K562 (cell line): ENCODE measurements at regions not wholly inside any gene's neighbourhood (a gene's known extent, or its start where the extent isn't known, plus 50 kb on each side); places are given as distances from the start of the nearest gene placed in this dataset.
A peak's percentile ranks its signal among the peaks of the same experiment; 100 is the strongest.

Source experiments
- ATAC-seq: fragments of 200-7000 bp; cut with Tn5 transposase; 3 replicates; pipeline ENCODE4 v1.9.1; 2020; ENCODE audit warnings: moderate library complexity
- BruUV-seq: library from RNA; stranded (reverse); fragments of 400-500 nt; replicated peaks from 2 replicates; lab custom pipeline; 2021; lab: Mats Ljungman, UMichigan
- CTCF ChIA-PET: fragments of 300-600 bp; formaldehyde crosslinking; extraction: SDS; loops from one replicate; lab custom pipeline; 2021; ENCODE audit warnings: low intra/inter-chr PET ratio; lab: Yijun Ruan, JAX
- POLR2A ChIA-PET: fragments of 300-600, 350-650 bp; sonication (Branson Sonifier 250); formaldehyde crosslinking; extraction: SDS; loops from one replicate; lab custom pipeline; 2021; ENCODE audit warnings: antibody characterized with exemption, inconsistent platforms; lab: Yijun Ruan, JAX
- DNase-seq, 4 experiments: peaks; one replicate each; pipeline versions ENCODE4 v3.0.0 to v3.0.0-alpha.2; 2011 to 2018; ENCODE audit warnings: low spot score in 3 of 4, mixed read lengths in 3 of 4; ENCODE audit errors: extremely low read depth in 1 of 4
- FAIRE-seq: peaks from 2 replicates; lab custom pipeline; 2011; peaks lifted over from hg19 to GRCh38; lab: Jason Lieb, UNC
- H2AFZ ChIP-seq: 2 replicates; pipeline ENCODE4 v1.6.0; 2011; ENCODE audit warnings: low read depth, low read length, control low read depth, inconsistent platforms
- H3K27ac ChIP-seq: fragments of 200-600 bp; 3 replicates; pipeline ENCODE4 v1.8.0; 2011; ENCODE audit warnings: low read depth, mild to moderate bottlenecking, control low read depth, inconsistent platforms, low read length, moderate library complexity, mixed read lengths; ENCODE audit errors: extremely low read depth
- H3K27me3 ChIP-seq, 2 experiments: fragments of 300-600 bp in 1 of 2; 2 replicates in 1 of 2; 3 replicates in 1 of 2; pipeline versions ENCODE4 v1.6.0 to v1.8.0; 2011; ENCODE audit warnings: inconsistent platforms in 2 of 2, low read length in 2 of 2, mild to moderate bottlenecking in 1 of 2, mixed read lengths in 1 of 2, moderate library complexity in 1 of 2; ENCODE audit not compliant: control insufficient read depth in 2 of 2, insufficient read depth in 2 of 2
- H3K36me3 ChIP-seq: fragments of 300-600 bp; 3 replicates; pipeline ENCODE4 v1.8.0; 2011; ENCODE audit warnings: mild to moderate bottlenecking, low read length, inconsistent platforms; ENCODE audit not compliant: control insufficient read depth, insufficient read depth
- H3K4me1 ChIP-seq, 2 experiments: fragments of 200-600 bp in 1 of 2; replicated peaks in 1 of 2; 2 replicates in 1 of 2; 3 replicates in 1 of 2; pipeline versions ENCODE4 v1.5.1 to v1.8.0; 2011; ENCODE audit warnings: inconsistent platforms in 2 of 2, low read length in 2 of 2, mild to moderate bottlenecking in 1 of 2, mixed read lengths in 1 of 2, moderate library complexity in 1 of 2; ENCODE audit not compliant: control insufficient read depth in 2 of 2, insufficient read depth in 2 of 2
- H3K4me2 ChIP-seq: 2 replicates; pipeline ENCODE4 v1.6.1; 2011; ENCODE audit warnings: low read length, control low read depth, inconsistent platforms, mixed read lengths; ENCODE audit not compliant: insufficient read depth
- H3K4me3 ChIP-seq: fragments of 200-600 bp; sonication (generic), shearing (Covaris generic); 2 replicates; pipeline ENCODE4 v1.5.1; 2016; ENCODE audit warnings: control low read depth, inconsistent platforms
- H3K79me2 ChIP-seq: fragments of 200-600 bp; 3 replicates; pipeline ENCODE4 v1.8.0; 2011; ENCODE audit warnings: low read length, inconsistent platforms; ENCODE audit not compliant: control insufficient read depth, insufficient read depth
- H3K9ac ChIP-seq, 2 experiments: 2 replicates each; pipeline versions ENCODE4 v1.6.0 to v1.6.1; 2011; ENCODE audit warnings: low read depth in 2 of 2, low read length in 2 of 2, control low read depth in 1 of 2, inconsistent platforms in 1 of 2, mild to moderate bottlenecking in 1 of 2, mixed read lengths in 1 of 2; ENCODE audit not compliant: insufficient read depth in 1 of 2
- H3K9me1 ChIP-seq: one replicate; pipeline ENCODE4 v1.6.0; 2011; ENCODE audit warnings: inconsistent platforms, mild to moderate bottlenecking, low read length, moderate library complexity; ENCODE audit not compliant: control insufficient read depth, insufficient read depth
- H3K9me3 ChIP-seq: replicated peaks from 2 replicates; pipeline ENCODE4 v1.5.1; 2011; ENCODE audit warnings: low read depth, low read length, inconsistent platforms; ENCODE audit not compliant: control insufficient read depth, insufficient read depth
- H4K20me1 ChIP-seq: replicated peaks from 2 replicates; pipeline ENCODE4 v1.6.1; 2011; ENCODE audit warnings: low read length, inconsistent platforms, mixed read lengths; ENCODE audit not compliant: control insufficient read depth, insufficient read depth
- BHLHE40 ChIP-seq: IDR thresholded peaks from 2 replicates; pipeline ENCODE4 v1.6.1; 2011; ENCODE audit warnings: low read length, improper control_type of control experiment
- CAMTA2 ChIP-seq: fragments of 250-450 bp; sonication (Bioruptor Pico); conservative IDR thresholded peaks from 2 replicates; pipeline ENCODE4 v1.5.1; 2022
- JUND ChIP-seq, 2 experiments: IDR thresholded peaks; 2 replicates in 1 of 2; 3 replicates in 1 of 2; pipeline ENCODE4 v1.6.1; 2011; ENCODE audit warnings: borderline replicate concordance in 2 of 2, low read depth in 2 of 2, low read length in 2 of 2, improper control_type of control experiment in 1 of 2, missing biosample characterization in 1 of 2, missing genetic modification characterization in 1 of 2, missing genetic modification reagents in 1 of 2
- MEIS2 ChIP-seq: fragments of 450-650 bp; IDR thresholded peaks from 2 replicates; pipeline ENCODE4 v1.6.1; 2014; ENCODE audit warnings: mild to moderate bottlenecking; ENCODE audit not compliant: partially characterized antibody
- ZNF165 ChIP-seq: fragments of 250-450 bp; sonication (Bioruptor Pico); IDR thresholded peaks from 2 replicates; pipeline ENCODE4 v1.4.0; 2020; ENCODE audit warnings: borderline replicate concordance
- ZNF79 ChIP-seq: fragments of 250-450 bp; sonication (Bioruptor Pico); IDR thresholded peaks from 2 replicates; pipeline ENCODE4 v1.4.0; 2020; ENCODE audit warnings: low read depth, mild to moderate bottlenecking, moderate library complexity
- WGBS: fragments of 100-300 bp; shearing (Covaris generic); methylation state at CpG from one replicate; pipeline ENCODE4 v1.1.6; 2016; ENCODE audit warnings: low coverage, mixed read lengths; ENCODE audit not compliant: insufficient coverage; ENCODE audit errors: missing lambda C conversion rate; 5-methylcytosine and 5-hydroxymethylcytosine counted together
- in situ Hi-C: fragments of 300-500 bp; cut with MboI; formaldehyde crosslinking; loops from 4 replicates; pipeline ENCODE4 v1.15.0; 2018; ENCODE audit warnings: inconsistent platforms, mixed read lengths
- intact Hi-C: fragments of 100-400 bp; cut with micrococcal nuclease; formaldehyde crosslinking; loops from 2 replicates; pipeline ENCODE4 v1.14.2; 2022

GRCh38 chr11:11071486-11071885 is 213.6 kb upstream of the ZBED5 start (continued):
- TF ChIP-seq JUND (IDR thresholded peaks at IDR 0.05; ENCODE audit: borderline replicate concordance, low read depth, low read length): no peak
- TF ChIP-seq JUND (tag; IDR thresholded peaks at IDR 0.05; ENCODE audit: borderline replicate concordance, low read depth, low read length): no peak
- TF ChIP-seq CAMTA2 (CRISPR knock-in tag): no peak
- TF ChIP-seq MEIS2: no peak
- no peak for TF ChIP-seq ZNF79 (CRISPR knock-in tag)

- H3K4me1 ChIP-seq: no peaks in the 10 kb centered on the region; a peak in 1 of 5 replicates
- BruUV-seq: no TSS peak
Measured at GRCh38 chr11:11070976-11071375, 213.1 kb upstream of the ZBED5 start.

More at GRCh38 chr11:11070976-11071375, 213.1 kb upstream of the ZBED5 start:
- DNase-seq (no peak), FAIRE-seq (no peak), ATAC-seq (no peak)
- Histone ChIP-seq H3K27me3 (peaks cover 0 to 35% of the 10 kb centered on the region in 2 experiments; a peak in 3 of 5 replicates), H3K9ac (no peak overlapping the region), H3K4me2 (no peak overlapping the region), H3K9me1 (no peaks in the 10 kb centered on the region), H3K36me3 (no peaks in the 10 kb centered on the region), H3K79me2 (no peaks in the 10 kb centered on the region), H3K4me3 (no peak overlapping the region), H3K27ac (no peak overlapping the region), H3K9me3 (no peaks in the 10 kb centered on the region), H4K20me1 (no peaks in the 10 kb centered on the region), H2AFZ (no peak overlapping the region)
- TF ChIP-seq BHLHE40: 0 out of 2 replicates have a peak, but pooled peaks have one; percentile 8
- no peak for TF ChIP-seq ZNF165 (CRISPR knock-in tag)
- in situ Hi-C loops: no loop called here
- POLR2A ChIA-PET: no interaction called here
- CTCF ChIA-PET: no interaction called here
- intact Hi-C loops: no loop called here
- WGBS: 0% methylated on average over 9 of the region's 9 CpGs
